Loucy (cell line): ENCODE measurements at regions not wholly inside any gene's neighbourhood (a gene's known extent, or its start where the extent isn't known, plus 50 kb on each side); places are given as distances from the start of the nearest gene placed in this dataset.

Experiments used
- EZH2phosphoT487 ChIP-seq: fragments of 200-600 bp; IDR thresholded peaks from 2 replicates; pipeline ENCODE4 v1.6.1; 2018; ENCODE audit warnings: antibody characterized with exemption, mild to moderate bottlenecking, moderate library complexity, borderline replicate concordance
- TF ChIP-seq, protein P1 (sequence below): fragments of 200-600 bp; sonication (generic); conservative IDR thresholded peaks from 2 replicates; pipeline ENCODE4 v1.5.1; 2014; ENCODE audit warnings: mild to moderate bottlenecking, antibody characterized with exemption, low read length

DNA sequence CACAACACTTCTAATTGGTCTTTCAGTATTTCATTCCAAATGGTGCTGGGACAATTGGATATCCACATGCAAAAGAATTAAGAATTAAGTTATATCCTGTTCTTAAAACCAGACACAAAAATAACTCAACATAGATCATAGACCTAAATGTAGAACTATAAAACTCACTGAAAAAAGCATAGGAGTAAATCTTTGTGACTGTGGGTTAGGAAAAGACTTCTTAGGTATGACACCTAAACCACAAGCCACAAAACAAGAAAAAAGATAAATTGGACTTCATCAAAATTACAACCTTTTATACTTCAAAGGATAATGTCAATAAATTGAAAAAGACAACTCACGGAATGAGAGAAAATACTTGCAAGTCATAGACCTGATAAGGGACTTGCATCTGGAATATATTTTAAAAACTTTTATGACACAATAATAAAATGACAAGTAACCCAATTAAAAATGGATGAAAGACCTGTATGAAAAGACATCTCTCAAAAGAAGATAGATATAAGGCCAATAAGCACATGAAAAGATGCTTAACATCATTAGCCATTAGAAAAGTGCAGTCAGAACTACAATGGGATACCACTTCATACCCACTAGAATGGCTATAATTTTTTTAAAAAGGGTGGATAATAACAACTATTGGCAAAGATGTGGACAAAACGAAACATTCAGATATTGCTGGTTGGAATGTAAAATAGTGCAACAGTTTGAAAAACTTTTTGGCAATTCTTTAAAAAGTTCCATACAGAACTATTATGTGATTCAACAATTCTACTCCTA lies 72.5 kb upstream of the SLC38A4 start:
- TF ChIP-seq, protein P1, sequence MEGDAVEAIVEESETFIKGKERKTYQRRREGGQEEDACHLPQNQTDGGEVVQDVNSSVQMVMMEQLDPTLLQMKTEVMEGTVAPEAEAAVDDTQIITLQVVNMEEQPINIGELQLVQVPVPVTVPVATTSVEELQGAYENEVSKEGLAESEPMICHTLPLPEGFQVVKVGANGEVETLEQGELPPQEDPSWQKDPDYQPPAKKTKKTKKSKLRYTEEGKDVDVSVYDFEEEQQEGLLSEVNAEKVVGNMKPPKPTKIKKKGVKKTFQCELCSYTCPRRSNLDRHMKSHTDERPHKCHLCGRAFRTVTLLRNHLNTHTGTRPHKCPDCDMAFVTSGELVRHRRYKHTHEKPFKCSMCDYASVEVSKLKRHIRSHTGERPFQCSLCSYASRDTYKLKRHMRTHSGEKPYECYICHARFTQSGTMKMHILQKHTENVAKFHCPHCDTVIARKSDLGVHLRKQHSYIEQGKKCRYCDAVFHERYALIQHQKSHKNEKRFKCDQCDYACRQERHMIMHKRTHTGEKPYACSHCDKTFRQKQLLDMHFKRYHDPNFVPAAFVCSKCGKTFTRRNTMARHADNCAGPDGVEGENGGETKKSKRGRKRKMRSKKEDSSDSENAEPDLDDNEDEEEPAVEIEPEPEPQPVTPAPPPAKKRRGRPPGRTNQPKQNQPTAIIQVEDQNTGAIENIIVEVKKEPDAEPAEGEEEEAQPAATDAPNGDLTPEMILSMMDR, result no peak
- no peak for TF ChIP-seq EZH2phosphoT487
